HL-60 (cell line): ENCODE measurements at regions not wholly inside any gene's neighbourhood (a gene's known extent, or its start where the extent isn't known, plus 50 kb on each side); places are given as distances from the start of the nearest gene placed in this dataset.

Experiments used
- DNase-seq, 2 experiments: peaks; one replicate each; pipeline ENCODE4 v3.0.0-alpha.2; 2010 to 2020; ENCODE audit warnings: low read depth in 1 of 2, low spot score in 1 of 2
- H3K27ac ChIP-seq: fragments of 250-450 bp; sonication (Bioruptor Pico); replicated peaks from 2 replicates; pipeline ENCODE4 v1.5.1; 2020; ENCODE audit warnings: mild to moderate bottlenecking, moderate library complexity
- H3K27me3 ChIP-seq: fragments of 250-450 bp; sonication (Bioruptor Pico); 2 replicates; pipeline ENCODE4 v1.5.1; 2021; ENCODE audit warnings: mild to moderate bottlenecking, moderate library complexity; ENCODE audit not compliant: insufficient read depth, poor library complexity, severe bottlenecking
- H3K4me3 ChIP-seq: replicated peaks from 2 replicates; pipeline ENCODE4 v1.5.1; 2011; ENCODE audit warnings: mild to moderate bottlenecking, control low read depth, low read length; ENCODE audit not compliant: insufficient read depth
- GABPA ChIP-seq: IDR thresholded peaks from 2 replicates; pipeline ENCODE4 v1.6.1; 2012; ENCODE audit warnings: low read depth
- POLR2AphosphoS5 ChIP-seq: IDR thresholded peaks from 2 replicates; pipeline ENCODE4 v1.6.1; 2012; ENCODE audit warnings: low read depth
- SPI1 ChIP-seq: IDR thresholded peaks from 2 replicates; pipeline ENCODE4 v1.6.1; 2012; ENCODE audit warnings: low read depth, mild to moderate bottlenecking, borderline replicate concordance
- TF ChIP-seq, protein P1 (sequence below): IDR thresholded peaks from one replicate; pipeline ENCODE4 v1.5.1; 2011; ENCODE audit warnings: low read length, control low read depth, inconsistent platforms; ENCODE audit not compliant: insufficient read depth
- TF ChIP-seq, protein P2 (sequence below): IDR thresholded peaks from 2 replicates; pipeline ENCODE4 v1.6.1; 2012; ENCODE audit warnings: low read depth; ENCODE audit not compliant: insufficient replicate concordance

DNA sequence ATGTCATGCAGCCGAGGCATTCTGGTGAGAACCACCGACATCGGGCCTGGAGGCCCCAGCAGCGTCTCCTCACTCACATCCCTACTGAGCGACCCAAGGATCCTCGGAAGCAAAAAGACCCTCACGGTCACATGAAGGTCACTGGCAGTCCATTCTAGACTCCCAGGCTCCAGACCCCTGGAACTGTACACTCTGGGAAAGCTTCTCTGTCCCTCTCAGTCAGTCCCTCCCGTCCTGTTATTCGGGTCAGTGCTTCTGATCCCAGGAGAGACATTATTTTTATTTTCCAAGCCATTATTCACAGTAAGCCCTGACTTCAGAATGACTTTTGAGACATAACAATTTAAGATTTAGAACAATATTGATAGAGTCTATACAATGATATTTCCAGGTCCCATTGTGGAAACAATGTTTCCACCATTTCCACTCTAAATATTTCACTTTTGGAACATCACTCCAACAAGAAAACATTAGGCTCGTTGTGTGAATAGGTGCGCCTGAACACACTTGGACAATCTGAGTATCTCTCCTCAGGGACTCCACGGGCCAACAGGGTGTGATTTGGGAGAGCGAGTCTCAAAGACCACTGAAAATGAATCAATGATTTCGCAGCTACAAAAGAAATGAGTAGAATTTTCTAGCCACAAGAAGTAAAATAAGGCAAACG lies 199.7 kb downstream of the SOD2 start:
- H3K27ac ChIP-seq = no peak overlapping the region
- TF ChIP-seq GABPA = no peak
- no peak for TF ChIP-seq SPI1
- TF ChIP-seq, protein P1, sequence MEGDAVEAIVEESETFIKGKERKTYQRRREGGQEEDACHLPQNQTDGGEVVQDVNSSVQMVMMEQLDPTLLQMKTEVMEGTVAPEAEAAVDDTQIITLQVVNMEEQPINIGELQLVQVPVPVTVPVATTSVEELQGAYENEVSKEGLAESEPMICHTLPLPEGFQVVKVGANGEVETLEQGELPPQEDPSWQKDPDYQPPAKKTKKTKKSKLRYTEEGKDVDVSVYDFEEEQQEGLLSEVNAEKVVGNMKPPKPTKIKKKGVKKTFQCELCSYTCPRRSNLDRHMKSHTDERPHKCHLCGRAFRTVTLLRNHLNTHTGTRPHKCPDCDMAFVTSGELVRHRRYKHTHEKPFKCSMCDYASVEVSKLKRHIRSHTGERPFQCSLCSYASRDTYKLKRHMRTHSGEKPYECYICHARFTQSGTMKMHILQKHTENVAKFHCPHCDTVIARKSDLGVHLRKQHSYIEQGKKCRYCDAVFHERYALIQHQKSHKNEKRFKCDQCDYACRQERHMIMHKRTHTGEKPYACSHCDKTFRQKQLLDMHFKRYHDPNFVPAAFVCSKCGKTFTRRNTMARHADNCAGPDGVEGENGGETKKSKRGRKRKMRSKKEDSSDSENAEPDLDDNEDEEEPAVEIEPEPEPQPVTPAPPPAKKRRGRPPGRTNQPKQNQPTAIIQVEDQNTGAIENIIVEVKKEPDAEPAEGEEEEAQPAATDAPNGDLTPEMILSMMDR = no peak
- TF ChIP-seq POLR2AphosphoS5 = no peak
- TF ChIP-seq, protein P2, sequence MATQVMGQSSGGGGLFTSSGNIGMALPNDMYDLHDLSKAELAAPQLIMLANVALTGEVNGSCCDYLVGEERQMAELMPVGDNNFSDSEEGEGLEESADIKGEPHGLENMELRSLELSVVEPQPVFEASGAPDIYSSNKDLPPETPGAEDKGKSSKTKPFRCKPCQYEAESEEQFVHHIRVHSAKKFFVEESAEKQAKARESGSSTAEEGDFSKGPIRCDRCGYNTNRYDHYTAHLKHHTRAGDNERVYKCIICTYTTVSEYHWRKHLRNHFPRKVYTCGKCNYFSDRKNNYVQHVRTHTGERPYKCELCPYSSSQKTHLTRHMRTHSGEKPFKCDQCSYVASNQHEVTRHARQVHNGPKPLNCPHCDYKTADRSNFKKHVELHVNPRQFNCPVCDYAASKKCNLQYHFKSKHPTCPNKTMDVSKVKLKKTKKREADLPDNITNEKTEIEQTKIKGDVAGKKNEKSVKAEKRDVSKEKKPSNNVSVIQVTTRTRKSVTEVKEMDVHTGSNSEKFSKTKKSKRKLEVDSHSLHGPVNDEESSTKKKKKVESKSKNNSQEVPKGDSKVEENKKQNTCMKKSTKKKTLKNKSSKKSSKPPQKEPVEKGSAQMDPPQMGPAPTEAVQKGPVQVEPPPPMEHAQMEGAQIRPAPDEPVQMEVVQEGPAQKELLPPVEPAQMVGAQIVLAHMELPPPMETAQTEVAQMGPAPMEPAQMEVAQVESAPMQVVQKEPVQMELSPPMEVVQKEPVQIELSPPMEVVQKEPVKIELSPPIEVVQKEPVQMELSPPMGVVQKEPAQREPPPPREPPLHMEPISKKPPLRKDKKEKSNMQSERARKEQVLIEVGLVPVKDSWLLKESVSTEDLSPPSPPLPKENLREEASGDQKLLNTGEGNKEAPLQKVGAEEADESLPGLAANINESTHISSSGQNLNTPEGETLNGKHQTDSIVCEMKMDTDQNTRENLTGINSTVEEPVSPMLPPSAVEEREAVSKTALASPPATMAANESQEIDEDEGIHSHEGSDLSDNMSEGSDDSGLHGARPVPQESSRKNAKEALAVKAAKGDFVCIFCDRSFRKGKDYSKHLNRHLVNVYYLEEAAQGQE = no peak
- no peak overlapping the region for H3K4me3 ChIP-seq
- DNase-seq = no peak
- H3K27me3 ChIP-seq = no peaks in the 10 kb centered on the region

DNA sequence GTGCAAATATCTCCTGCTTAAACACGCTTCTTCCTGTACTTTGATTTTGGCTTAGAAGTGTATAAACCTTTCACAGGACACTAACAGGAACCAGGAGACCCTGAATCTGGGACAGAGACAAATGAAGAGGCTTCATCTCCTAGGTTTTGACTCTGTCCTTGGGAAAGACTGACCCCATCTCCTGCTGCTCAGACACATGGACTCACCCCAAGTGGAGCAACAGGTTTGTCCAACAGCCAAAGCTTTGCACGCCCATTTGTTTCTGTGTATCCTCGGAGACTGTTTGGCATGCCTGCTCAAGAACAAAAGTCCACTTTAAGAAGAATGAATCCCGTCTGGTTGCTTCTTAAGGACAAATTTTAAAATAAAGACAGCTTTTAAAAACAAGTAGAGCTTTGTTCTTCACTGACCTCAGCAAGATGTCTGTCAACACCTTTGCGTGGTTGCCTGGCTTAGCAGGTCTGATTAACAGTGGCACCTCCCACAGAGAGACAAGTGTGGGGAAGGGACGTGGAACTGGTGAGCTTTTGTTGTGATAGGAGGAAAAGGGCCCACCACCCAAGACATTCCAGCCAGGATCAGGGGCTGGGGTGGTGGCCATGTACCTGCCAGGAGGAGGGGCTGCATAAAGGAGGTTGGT lies 202.6 kb downstream of the SOD2 start:
- Histone ChIP-seq H3K4me3 (no peak overlapping the region), H3K27me3 (no peaks in the 10 kb centered on the region), H3K27ac (no peak overlapping the region)
- no peak for DNase-seq
- TF ChIP-seq POLR2AphosphoS5 (no peak), GABPA (no peak), SPI1 (no peak)
- TF ChIP-seq, protein P1 = no peak
- TF ChIP-seq, protein P2 = no peak

DNA sequence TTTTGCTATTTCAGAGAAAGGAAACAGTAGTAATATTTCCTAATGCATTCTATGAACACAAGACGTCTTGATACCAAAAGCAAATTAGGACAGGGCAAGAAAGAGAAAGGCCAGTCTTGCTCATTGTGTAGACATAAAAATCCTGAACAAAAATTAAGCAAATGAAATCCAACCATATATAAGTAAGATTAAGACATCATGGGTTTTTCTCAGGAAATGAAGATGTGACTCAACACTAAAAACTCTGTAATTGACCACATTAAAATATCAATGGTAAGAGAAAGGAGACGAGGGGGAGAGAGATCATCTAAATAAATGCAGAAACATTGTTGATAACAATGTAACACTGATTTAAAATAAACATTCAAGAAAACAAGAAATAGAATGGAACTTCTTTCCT lies 205.4 kb downstream of the SOD2 start:
- Histone ChIP-seq H3K4me3 (no peak overlapping the region), H3K27ac (no peak overlapping the region), H3K27me3 (no peaks in the 10 kb centered on the region)
- TF ChIP-seq POLR2AphosphoS5 (no peak), GABPA (no peak), SPI1 (no peak)
- TF ChIP-seq, protein P1 = no peak
- TF ChIP-seq, protein P2 = no peak
- DNase-seq = no peak
